Non-pigmented ciliary epithelial cell (primary cell): ENCODE measurements at regions not wholly inside any gene's neighbourhood (a gene's known extent, or its start where the extent isn't known, plus 50 kb on each side); places are given as distances from the start of the nearest gene placed in this dataset.
"Not testable (repeated sequence)": the region's sequence is repeated elsewhere in the genome, so short reads cannot be mapped to it uniquely, and the experiment has no call there.

ENCODE experiments used
- DNase-seq: peaks from one replicate; pipeline ENCODE4 v3.0.0-alpha.2; 2010; ENCODE audit warnings: low read depth

DNA sequence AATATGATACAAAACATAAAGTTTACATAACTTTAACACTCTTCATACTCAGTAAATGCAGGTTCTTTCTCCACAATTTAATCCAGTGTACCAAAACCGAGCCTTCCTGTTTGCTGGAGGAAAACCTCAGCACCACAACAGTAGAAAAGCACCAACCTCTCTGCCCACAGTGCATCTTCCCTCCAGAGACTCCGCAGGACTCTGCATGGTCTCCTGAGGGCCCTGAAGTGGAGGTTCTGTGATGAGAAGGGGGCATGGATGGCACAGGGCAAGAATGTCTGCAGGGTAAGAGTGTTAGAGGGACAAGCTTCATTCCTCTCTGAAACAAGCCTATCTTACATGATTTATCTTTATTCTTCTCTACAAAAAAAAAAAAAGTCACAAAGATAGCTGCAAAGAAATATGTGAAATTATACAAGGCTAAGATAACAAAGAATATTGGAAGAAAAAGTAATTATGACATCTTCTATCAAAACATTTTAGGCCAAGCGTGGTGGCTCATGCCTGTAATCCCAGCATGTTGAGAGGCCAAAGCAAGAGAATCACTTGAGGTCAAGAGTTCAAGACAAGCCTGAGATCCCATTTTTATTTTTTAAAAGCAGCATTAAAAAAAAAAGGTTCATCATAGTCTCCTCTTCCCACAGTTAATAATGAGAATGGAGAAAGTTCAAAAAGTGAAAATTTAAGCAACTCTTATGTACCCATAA lies 102.0 kb downstream of the VPREB1 start:
- no peak for DNase-seq

DNA sequence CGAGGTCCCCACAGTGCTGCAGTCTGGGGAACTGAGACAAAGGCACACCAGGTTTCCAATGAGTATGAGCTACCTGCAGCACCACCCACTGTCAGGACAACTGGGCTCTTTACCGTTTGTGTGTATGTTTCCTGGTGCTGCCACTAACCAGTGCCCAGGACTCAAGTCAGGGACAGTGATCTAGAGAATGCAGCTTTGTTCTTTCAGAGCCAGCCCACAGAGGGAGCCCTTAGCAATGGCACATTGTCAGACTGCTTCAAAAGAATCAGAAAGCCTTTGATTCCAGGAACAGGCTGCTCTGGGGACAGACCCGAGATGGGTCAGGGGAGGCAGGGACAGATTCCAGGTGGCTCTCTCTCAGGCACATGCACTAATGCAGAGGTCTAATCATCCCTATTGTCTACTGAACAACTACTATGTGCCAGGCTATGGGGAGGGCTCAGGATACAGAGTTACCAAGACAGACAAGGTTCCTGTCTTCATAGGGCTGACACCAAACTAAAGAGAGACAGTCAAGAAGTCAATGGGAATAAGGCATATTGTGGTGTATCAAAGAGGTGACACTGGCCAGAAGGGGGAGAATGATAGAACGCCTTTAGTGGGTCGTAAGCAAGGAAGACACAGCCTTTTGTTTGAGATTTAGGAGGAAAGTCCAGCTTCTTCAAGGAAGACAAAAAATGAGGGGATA lies 103.7 kb downstream of the VPREB1 start:
- no peak for DNase-seq

DNA sequence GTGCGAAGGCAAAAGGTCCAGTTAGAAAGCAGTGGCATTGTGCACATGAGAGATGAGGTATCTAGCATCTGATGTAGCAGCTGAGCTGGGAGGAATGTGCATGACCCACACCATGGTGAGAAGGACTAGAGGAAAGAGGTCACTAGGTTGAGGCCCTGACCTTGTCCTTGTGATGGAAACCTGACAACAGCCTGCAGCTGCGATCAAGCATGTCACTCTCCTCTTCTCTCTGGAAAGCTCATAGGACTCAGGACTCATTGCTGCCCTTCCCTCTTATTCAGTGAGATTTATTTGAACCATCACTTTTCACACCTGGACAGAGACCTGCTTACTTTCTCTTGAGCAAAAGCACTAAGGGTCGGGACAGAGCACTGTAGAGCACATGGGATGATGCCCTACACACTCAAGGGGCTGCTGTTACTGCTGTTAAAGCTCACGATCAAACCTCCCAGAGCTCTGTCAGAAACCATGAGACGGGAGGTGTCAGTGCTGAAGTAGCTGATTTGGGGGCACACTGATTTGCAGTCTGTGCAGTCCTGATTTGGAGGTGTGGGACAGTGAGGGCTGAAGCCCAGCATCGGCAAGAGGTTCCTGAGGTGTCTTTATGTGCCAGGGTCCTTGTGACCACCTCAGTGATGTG lies 104.3 kb downstream of the VPREB1 start:
- no peak for DNase-seq

DNA sequence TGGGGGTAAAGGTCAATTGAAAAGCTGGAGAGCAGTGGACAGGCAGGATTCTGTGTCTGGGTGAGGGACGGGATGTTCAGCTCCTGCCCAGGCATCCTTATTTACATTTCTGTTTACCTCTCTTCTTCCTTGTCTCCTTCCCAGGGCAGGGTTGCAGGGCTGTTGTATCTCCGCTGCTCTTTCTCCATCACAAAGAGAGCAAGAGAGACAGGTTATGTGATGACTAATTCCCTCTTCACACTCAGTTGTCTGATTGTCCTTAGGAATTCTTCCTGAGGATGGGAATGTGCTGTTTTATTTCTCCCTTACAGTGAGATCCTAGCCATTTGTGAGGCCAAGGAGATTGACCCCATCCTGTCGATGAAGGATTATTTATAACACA lies 104.9 kb downstream of the VPREB1 start:
- no peak for DNase-seq

DNA sequence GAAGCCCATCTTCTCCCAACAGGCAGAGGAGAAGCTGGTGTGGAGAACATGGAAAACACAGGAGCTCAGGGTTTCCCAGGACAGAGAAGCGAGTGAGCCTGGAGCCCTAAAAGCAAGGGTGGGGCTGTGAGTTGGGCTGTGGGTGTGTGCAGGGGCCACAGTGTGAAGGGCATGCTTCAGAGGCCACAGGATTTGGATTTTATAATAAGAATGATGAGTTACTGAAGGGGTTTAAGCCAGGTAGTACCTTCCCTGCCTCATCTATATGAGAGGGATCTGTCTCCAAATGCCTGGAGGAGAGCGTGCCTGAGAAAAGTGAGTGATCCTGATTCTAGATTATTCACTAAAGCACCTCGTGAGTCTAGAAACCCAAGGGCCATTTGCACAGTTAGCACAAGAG lies 106.8 kb downstream of the VPREB1 start:
- no peak for DNase-seq

DNA sequence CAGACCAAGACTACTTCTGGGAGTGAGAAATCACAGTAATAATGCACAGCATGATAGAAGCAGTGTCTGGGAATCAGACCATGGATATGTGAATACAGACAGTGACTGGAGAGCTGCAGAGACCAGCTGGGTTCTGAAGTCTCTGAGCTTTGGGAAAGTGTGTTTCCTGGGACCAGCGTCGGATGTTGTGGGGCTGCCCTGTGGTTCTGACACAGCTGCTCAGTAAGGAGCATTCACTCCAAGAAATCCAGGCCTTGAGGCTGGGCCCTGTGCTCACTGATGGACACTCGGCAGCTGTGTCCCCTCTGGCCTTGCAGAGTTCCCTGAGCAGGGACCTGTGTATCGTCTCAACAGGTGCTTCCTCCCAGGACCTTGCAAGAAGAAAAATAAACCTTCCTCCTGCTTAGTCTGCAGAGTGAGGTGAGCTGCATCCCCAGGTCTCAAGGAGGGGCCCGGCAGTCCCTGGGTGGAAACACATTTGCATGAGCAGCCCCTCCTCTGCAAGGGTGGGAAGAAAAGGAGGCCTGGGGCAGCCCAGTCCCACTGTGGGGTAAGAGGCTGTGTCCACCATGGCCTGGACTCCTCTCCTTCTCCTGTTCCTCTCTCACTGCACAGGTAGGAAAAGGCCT lies 107.9 kb downstream of the VPREB1 start:
- DNase-seq: no peak

DNA sequence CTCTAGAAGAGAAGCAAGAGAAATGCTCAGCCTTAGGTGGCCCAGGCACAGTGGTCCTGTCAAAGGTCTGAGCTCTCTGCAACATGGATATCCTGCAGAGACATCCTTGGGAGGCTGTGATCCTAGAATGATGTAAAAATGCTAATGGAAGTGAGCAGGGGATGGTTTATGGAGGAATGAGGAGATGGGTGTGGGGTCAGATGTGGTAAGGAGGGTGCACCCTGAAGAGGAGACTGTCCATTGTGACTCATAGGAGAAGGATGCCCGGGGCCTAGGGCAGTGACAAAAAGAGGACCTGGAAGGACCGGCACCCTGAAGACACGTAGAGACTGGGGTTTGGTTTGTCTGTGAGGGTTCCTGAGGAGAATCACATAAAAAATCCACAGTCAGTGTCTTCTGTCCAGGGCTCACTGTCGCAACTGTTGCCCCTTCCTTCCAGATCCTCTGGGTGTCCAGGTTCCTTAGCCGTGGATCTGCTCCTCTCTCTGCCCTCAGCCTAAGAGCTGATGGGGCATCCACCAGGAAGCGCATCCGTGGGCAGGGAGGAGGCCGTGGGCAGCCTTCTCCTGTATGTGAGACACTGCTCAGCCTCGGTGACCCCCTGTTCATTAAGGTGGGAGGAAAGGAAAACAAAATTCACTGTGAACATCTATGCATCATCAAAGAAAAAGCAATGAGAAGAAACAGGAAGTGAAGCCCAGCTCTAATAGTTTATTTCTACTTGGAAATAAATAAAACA lies 110.7 kb downstream of the VPREB1 start:
- DNase-seq: no peak

DNA sequence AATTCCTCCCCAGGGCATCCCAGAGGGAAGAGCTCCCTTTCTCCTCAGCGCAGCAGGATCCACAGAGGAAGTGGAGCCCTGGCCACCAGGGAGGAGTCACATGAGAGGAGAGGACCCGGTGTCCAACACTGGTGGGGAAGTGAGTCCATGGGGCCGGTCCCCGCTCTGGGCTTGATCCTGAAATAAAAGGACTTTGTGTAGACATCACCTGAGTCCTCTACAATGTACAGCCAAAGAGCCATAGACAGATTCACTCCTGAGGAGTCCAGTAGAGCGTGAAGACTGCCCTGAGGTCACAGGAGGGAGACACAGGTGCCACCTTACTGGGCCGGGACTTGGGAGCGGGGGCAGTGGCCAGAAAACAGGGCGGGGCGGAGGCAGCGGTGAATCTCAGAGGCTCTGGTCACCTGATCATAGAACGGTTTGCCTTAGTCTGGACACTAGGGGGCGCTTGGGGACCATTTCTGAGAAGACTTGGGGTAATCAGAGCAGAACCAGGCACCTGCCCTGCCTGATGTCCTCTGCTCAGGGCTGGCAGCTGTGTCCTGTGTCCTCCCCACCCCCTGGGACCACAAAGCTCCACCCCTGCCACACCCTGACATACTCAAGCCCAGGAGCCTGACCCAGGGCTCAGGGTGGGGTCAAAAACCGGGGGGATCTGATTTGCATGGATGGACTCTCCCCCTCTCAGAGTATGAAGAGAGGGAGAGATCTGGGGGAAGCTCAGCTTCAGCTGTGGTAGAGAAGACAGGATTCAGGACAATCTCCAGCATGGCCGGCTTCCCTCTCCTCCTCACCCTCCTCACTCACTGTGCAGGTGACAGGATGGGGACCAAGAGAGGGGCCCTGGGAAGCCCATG lies 112.7 kb downstream of the VPREB1 start:
- DNase-seq: peak; percentile 9

DNA sequence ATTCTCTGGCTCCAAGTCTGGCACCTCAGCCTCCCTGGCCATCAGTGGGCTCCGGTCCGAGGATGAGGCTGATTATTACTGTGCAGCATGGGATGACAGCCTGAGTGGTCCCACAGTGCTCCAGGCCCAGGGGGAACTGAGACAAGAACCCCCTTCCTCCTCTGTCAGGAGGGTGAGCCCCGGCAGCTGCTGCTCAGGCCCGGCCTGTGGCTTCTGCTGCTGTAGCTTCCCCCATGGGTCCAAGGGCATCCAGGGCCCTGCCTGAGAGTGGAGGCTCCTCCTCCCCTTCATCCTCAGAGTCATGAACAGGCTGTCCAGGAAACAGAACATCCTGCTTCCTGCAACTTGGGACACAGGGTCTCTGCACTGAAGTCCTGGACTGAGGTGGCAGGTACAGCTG lies 113.6 kb downstream of the VPREB1 start:
- no peak for DNase-seq

DNA sequence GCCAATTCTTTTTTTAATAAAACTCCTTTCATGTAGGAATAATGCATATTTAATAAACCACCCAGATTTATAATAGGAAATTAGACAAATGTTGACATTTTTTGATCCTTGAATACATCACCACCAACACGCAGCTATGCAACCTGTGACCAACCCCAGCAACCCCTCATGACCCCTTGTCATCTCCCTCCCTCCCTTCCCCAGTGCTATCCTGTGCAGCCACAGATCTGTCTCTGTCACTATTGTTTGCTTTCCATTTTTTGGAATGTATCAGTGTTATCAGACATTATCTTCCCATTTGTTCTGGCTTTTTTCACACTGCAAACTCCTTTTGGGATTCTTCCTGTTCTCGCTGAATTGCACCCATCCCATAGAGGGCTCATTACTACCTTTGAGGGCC lies 114.1 kb downstream of the VPREB1 start:
- DNase-seq: no peak

DNA sequence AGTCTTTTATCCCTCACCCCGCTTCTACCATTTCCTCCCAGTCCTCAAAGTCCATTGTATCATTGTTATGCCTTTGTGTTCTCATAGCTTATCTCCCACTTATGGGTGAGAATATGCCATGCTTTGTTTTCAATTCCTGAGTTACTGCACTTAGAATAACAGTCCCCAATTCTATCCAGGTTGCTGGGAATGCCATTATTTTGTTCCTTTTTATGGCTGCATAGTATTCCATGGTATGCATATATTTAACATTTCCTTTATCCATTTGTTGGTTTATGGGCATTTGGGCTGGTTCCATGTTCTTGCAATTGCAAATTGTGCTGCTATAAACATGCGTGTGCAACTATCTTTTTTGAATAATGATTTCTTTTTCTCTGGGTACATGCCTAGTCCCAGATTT lies 114.9 kb downstream of the VPREB1 start:
- DNase-seq: no peak

DNA sequence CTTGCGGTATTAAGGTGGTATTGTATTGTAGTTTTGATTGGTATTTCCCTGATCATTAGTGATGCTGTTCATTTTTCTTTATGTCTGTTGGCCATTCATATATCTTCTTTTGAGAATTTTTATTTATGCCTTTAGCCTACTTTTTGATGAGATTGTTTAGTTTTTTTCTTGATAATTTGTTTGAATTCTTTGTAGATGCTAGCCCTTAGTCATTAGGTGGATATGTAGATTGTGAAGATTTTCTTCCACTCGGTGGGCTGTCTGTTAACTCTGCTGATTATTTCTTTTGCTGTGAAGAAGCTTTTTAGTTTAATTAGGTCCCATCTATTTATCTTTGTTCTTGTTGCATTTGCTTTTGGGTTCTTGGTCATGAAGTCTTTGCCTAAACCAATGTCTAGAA lies 115.4 kb downstream of the VPREB1 start:
- DNase-seq: no peak

DNA sequence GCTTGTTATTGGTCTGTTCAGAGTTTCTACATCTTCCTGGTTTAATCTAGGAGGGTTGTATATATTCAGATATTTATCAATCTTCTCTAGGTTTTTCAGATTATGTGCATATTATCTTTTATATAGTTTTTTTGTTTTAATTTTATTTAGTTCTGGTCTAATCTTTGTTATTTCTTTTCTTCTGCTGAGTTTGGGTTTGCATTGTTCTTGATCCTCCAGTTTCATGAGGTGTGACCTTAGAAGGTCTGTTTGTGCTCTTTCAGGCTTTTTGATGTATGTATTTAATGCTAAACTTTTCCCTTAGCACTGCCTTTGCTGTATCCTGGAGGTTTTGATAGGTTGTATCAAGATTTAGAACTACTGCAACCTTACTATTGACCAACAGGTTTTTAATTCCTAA lies 117.7 kb downstream of the VPREB1 start:
- no peak for DNase-seq

DNA sequence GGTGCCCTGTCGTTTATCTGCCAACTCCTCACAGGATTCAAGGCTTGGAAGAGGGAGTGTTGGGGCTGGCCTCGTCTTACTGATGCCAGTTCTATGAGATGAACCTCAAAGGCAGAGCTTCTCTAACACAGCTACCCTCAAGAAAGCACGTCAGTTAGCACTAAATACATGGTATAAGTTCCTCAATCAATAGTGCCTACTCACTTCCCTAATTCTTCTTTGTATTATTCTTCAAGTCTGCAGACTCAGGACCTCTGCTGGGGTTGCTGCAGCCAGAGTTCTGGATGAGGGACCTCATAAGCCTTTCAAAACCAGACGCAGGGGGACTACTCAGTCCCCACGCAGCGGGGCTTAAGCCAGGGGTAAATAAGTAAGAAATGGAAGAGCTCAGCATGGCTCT lies 118.3 kb downstream of the VPREB1 start:
- DNase-seq: no peak

DNA sequence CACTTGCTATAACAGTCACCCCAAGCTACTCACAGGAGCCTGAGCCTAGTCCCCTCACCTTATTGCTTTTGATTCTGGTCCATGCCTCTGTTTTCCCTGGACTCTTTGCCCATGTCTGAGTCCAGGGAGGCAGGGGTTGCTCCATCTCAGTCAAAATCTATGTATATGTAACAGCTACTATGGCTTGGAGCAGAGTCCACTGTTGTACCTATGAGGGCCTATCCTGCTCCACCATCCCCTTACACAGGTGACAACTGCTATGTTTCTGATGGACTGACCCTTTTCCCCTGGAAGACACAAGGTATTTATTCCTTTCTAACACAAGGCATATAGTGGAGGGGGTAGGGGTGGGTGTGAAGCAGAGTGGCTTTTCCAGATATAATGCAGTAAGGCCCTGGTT lies 119.6 kb downstream of the VPREB1 start:
- DNase-seq: no peak

DNA sequence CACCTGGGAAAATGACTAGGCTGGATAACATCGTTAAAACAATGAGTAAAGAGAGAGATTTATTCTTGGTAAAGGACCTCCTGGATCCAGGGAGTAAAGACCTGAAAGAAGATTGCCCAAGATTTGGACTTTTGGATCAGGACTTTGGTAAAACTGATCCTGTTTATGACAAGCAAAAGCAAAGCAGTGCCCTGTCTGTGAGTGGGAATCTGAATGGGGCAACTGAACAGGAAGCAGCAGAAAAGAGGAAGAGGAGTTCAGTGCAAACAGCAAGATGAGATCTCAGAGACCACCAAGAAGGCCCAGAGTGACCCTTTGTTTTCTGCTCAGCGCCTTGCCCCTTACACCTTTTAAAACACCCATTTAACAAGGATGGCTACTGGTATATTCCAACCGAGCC lies 122.0 kb downstream of the VPREB1 start:
- DNase-seq: no peak

DNA sequence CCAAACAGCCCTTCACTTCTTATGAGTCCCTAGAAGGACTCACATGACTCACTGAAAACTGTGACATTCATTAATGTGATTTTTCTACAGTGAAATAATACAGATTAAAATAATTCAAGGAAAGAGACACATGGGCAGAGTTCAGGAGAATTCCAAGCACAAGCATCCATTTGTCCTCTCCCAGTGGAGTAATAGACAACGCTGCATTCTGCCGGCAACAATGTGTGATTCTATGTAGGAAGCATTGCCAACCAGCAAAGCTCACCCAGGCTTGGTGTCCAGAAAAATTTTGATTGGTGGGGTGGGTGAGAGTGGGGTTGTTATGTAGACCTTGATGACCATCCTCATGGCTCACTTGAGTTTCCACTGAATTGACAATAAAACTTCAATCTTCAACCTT lies 123.9 kb downstream of the VPREB1 start:
- no peak for DNase-seq

DNA sequence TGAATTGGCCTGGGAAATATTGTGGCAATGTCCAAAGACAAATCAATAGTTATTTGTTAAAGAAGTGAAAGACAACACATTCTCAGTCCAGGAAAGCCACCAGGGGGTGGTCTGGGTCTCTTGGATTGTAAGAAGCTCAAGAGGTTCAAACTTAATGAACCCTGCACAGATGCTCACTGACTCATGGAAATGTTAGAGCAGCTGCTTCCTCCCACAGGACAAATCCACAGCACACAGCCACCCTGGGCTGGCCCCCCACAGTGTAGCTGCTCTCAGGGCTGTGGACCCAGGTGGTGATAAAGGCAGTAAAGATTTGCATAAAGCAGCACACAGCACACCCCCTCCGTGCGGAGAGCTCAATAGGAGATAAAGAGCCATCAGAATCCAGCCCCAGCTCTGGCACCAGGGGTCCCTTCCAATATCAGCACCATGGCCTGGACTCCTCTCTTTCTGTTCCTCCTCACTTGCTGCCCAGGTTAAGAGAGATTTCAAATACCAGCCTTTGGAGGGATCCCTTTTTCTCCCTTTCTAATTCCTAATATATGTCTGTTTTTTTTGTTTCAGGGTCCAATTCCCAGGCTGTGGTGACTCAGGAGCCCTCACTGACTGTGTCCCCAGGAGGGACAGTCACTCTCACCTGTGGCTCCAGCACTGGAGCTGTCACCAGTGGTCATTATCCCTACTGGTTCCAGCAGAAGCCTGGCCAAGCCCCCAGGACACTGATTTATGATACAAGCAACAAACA lies 124.8 kb downstream of the VPREB1 start:
- DNase-seq: not testable (repeated sequence)

DNA sequence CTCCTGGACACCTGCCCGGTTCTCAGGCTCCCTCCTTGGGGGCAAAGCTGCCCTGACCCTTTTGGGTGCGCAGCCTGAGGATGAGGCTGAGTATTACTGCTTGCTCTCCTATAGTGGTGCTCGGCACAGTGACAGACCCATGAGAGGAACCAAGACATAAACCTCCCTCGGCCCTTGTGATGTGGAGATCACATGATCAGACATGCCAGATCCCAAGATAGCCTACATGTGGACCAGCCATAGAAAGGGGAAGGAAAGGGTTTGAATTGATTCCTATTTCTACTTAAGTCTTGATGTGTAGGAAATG lies 125.3 kb downstream of the VPREB1 start:
- DNase-seq: no peak

DNA sequence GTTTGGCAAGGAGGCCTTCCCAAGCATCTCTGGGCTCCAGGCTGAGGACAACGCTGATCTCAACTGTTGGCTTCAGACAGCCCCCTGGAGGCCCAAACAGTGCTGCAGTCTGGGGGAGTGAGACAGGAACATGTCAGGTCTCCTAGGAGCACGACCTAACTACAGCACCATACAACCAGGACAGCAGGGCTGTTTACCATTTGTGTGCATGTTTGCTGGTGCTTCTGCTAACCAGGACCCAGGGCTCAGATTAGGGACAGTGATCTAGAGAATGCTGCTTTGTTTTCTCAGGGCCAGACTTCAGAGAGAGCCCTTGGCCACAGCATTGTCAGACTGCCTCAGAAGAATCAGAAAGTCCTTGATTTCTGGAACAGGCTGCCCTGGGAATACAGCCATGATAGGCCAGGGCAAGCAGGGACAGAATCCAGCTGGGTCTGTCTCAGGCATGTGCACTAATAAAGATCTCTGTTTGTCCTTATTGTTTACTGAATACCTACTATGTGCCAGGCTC lies 126.5 kb downstream of the VPREB1 start:
- DNase-seq: no peak

DNA sequence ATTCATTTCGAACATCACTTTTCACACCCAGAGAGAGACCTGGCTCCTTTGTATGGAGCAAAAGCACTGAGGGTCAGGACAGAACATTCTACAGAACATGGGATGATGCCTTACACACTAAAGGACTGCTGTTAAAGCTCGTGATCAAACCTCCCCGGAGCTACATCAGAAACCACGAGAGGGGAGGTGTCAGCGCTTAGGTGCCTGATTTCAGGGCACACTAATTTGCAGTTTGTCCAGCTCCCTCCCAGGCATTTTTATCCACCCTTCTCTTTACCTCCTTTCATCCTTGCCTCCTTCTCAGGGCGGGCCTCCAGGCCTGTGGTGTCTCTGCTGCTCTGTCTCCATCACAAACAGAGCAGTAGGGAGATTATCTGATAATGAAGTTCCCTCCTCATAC lies 127.5 kb downstream of the VPREB1 start:
- no peak for DNase-seq
